Uterus (tissue), 2 donors: ENCODE measurements at regions not wholly inside any gene's neighbourhood (a gene's known extent, or its start where the extent isn't known, plus 50 kb on each side); places are given as distances from the start of the nearest gene placed in this dataset.

Source experiments
- POLR2A ChIP-seq, 2 donors: fragments of 450-650 bp; IDR thresholded peaks; one replicate each; pipeline ENCODE4 v1.6.1; 2016; ENCODE audit warnings: antibody characterized with exemption in 2 of 2, mild to moderate bottlenecking in 1 of 2, moderate library complexity in 1 of 2
- TF ChIP-seq, protein P1 (sequence below), 4 experiments: fragments of 200-600 bp in 2 of 4; fragments of 450-650 bp in 2 of 4; sonication (generic) in 2 of 4; IDR thresholded peaks; one replicate each; pipeline ENCODE4 v1.5.1; 2016 to 2019; ENCODE audit warnings: antibody characterized with exemption in 4 of 4, mild to moderate bottlenecking in 2 of 4, moderate library complexity in 1 of 4

DNA sequence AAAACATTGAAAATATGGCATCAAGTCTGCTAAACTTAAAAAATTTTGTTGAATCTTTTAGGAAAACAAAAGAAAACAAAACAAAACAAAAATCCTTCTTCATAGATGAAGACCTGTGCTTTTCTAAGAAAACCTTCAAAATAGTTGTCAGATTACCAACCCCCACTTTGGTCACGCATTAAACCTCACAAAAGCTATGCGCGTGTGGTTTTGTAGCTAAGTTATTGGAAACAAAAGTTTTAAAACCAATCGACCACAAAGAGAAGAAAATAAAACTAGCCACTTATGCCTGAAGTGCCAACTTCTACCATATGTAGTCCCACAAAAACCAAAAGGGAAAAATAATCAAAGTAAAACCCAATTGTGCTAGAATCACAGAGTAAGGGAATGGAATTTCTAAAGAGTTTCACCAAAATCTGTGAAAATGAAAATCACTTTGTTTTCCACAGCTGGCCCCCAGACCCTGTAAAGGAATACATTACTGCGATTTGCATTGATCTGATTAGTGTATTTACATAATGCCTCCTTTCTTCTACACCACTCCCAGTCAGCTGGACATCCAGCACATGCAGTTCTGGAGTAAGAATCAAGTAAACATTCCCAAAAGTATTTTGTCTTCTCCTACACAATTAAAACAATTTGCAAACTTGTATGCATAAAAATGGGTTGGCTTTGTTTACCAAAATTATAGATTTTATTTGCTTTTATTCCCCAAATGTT, 330.1 kb upstream of the DKK2 start:
- TF ChIP-seq, protein P1, sequence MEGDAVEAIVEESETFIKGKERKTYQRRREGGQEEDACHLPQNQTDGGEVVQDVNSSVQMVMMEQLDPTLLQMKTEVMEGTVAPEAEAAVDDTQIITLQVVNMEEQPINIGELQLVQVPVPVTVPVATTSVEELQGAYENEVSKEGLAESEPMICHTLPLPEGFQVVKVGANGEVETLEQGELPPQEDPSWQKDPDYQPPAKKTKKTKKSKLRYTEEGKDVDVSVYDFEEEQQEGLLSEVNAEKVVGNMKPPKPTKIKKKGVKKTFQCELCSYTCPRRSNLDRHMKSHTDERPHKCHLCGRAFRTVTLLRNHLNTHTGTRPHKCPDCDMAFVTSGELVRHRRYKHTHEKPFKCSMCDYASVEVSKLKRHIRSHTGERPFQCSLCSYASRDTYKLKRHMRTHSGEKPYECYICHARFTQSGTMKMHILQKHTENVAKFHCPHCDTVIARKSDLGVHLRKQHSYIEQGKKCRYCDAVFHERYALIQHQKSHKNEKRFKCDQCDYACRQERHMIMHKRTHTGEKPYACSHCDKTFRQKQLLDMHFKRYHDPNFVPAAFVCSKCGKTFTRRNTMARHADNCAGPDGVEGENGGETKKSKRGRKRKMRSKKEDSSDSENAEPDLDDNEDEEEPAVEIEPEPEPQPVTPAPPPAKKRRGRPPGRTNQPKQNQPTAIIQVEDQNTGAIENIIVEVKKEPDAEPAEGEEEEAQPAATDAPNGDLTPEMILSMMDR (IDR thresholded peaks at IDR 0.05) = no peak
- no peak for TF ChIP-seq POLR2A (IDR thresholded peaks at IDR 0.05)
